Posterior vena cava (tissue), 2 donors: ENCODE measurements at regions not wholly inside any gene's neighbourhood (a gene's known extent, or its start where the extent isn't known, plus 50 kb on each side); places are given as distances from the start of the nearest gene placed in this dataset.

ENCODE experiments used
- DNase-seq: peaks from one replicate; pipeline ENCODE4 v3.0.0-alpha.2; 2020; ENCODE audit warnings: low spot score
- intact Hi-C, 2 donors: fragments of 100-400 bp; cut with DNase I; formaldehyde crosslinking; loops; one replicate each; pipeline versions ENCODE4 v1.14.1 to v1.14.2; 2022 to 2023
- donor health status: DM: yes; HTN: yes; CAD: no.
- donor health status: DM: yes; HTN: yes; CAD: no.

GRCh38 chr3:68336042-68336441 is 596.3 kb downstream of the TAFA4 start:
- no peak for DNase-seq
- intact Hi-C loops: no loop called here

- intact Hi-C loops: no loop called here
- DNase-seq: no peak
These were observed 597.9 kb downstream of the TAFA4 start for GRCh38 chr3:68334367-68334986.

- intact Hi-C loops: no loop called here
- DNase-seq: no peak
These were observed 604.3 kb downstream of the TAFA4 start for GRCh38 chr3:68328049-68328448.

- intact Hi-C loops: no loop called here
- no peak for DNase-seq
These were observed 616.4 kb downstream of the TAFA4 start for GRCh38 chr3:68315964-68316363.

DNA sequence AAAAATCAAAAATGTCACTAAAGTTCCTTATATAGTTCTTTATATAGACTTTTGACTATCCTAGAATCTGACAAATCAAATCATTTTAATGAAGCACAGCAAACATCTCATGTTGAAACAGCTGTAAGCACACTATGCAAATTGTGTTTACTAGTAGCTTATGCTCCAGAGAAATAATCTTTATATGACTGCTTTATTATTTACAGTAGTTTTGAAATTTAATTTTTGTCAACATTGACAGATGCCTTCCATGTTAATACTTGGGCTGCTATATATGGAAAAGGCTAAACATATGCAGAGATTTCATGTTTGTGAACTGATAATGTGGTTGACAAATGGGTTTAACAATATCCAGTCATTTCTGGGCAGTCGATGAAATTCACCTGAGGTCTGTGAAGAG is 616.8 kb downstream of the TAFA4 start:
- DNase-seq: no peak
- intact Hi-C loops: no loop called here

DNA sequence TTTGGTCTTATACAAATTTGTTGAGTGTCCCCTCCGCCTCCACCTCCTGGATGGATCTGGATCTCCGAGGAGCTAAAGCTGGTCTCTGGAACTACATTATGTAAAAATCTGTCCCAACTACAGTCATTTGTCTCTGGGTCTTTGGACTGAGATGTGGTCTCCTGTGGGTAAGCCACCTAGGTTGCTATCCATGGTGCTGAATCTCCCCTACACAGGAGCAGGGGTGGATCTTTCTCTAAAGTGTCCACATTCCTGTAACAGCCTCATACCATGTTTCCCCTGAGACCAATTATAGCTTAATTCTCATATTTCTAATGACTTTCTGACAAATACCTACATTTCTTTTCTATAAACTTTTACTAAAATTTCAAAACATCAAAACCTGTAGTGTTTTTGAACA is 625.8 kb downstream of the TAFA4 start:
- no peak for DNase-seq
- intact Hi-C loops: no loop called here

GRCh38 chr3:68295457-68295856 is 636.9 kb downstream of the TAFA4 start:
- intact Hi-C loops: no loop called here
- DNase-seq: no peak

DNA sequence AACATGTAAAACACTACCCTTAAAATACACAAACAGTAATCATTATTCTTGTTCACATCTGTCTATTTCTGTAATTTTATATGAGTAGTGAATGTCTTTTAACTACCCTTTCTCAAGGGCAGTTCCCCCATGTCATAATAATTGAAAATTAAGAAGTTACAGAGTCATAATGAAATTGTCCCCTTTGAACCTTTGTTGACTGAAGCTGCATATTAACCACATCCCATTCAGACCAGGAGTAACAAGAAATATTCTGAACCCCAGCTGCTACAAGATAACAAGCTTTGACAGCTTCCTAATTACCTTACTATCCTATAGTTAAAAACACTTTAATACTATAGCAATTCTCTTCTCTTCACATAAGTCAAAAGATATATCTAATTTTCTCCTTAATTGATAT is 635.9 kb upstream of the SUCLG2 start:
- intact Hi-C loops: no loop called here
- no peak for DNase-seq

- intact Hi-C loops: no loop called here
- DNase-seq: no peak
These were observed 633.7 kb upstream of the SUCLG2 start for GRCh38 chr3:68288085-68288484.

DNA sequence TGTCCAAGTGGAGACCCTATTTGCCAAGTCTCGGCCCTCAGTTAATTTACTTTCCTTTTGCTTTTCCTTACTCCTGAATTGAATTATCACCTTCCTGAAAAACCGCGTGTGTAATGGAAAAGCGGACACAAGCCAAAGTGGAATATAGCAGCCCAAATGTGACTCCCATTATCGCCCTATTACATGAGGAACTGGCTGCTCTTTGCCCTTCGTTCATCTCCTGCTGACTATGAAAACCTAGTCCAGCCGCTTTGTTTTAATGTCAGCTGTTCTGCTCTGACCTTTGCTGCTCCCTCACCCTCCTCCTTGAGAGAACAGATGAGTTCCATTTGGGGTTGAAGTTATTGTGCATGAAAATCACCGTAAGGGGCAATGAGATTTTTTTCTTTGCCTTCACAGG is 632.7 kb upstream of the SUCLG2 start:
- no peak for DNase-seq
- intact Hi-C loops: no loop called here

DNA sequence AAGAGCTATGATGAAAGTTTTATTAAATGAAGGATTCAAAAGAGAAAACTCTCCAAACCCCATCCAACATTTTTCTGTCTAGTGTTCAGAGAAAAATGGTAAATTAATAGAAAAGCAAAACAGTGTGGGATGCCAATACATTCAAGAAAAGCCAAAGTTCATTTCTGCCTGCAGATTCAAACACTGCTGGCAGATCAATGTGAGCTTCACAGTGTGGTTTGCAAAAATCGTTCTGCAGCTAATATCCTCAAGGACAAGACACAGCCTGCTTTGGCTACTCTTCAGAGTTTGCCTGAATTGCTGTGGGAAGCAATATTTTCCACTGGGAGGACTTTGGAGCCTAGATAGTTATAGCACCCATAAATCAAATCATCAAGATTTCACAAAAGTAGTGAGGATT is 619.9 kb upstream of the SUCLG2 start:
- intact Hi-C loops: no loop called here
- no peak for DNase-seq

DNA sequence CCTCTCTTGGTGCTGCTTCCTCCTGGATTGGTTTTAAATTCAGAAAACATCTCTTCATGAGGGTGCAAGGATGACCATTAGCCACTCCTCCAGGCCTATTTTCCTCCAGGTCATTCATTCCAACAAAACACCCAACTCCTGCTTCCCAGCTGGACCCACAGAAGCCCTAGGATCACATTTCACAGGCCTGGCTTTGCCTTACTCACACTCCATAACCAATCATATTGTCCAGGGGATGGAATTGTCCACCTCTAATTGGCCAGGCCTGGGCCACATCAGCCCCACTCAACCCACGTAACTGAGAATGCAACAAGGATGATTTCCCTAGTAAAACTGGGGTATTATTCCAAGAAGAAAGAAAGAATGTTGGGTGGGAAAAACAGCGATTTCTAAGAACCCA is 616.7 kb upstream of the SUCLG2 start:
- intact Hi-C loops: no loop called here
- no peak for DNase-seq

- intact Hi-C loops: no loop called here
- no peak for DNase-seq
These were observed 602.3 kb upstream of the SUCLG2 start for GRCh38 chr3:68256635-68257223.

- DNase-seq: no peak
- intact Hi-C loops: no loop called here
These were observed 594.9 kb upstream of the SUCLG2 start for GRCh38 chr3:68249265-68249664.

- intact Hi-C loops: no loop called here
- DNase-seq: no peak
These were observed 588.2 kb upstream of the SUCLG2 start for GRCh38 chr3:68242606-68243005.

DNA sequence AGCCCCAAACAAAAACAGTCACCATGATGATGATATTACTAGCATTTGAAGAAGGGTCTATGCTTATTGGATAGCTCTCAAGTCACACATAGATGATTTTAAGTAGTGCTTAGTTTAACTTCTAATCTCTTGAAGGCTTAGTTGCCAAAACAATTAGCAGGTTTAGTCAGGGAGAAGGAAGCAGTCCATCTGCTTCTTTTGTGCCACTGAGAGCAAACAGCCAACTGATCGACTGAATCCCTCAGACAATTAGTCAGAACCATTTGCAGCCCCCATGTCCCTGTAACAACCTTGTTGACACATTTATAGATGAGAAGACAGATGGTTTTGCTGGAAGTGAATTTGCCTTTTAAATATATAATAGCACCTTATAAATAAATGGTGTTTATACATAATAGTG is 585.1 kb upstream of the SUCLG2 start:
- DNase-seq: no peak
- intact Hi-C loops: no loop called here

- DNase-seq: no peak
- intact Hi-C loops: no loop called here
These were observed 579.8 kb upstream of the SUCLG2 start for GRCh38 chr3:68234076-68234780.

DNA sequence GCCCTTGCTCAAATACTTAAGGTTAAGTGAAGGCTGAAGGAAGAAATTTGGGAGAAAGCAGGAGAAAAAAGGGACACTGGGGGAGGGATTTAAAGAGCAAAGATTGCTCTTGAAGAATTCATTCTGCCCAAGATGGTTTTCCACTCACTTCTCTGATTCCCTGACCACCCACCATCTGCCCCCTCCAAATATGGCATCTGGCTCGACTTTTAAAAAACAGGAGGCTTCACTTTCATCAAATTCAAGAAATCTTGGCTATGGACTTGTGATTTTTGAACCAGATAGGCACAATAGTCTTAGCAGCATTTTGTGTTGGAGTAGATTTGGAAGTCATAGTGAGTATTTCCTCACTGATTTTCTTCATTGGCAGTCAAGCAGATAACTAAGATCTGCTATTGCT is 574.4 kb upstream of the SUCLG2 start:
- intact Hi-C loops: no loop called here
- no peak for DNase-seq

- no peak for DNase-seq
- intact Hi-C loops: no loop called here
These were observed 566.4 kb upstream of the SUCLG2 start for GRCh38 chr3:68220832-68221231.

GRCh38 chr3:68211637-68212036 is 557.2 kb upstream of the SUCLG2 start:
- DNase-seq: no peak
- intact Hi-C loops: no loop called here

GRCh38 chr3:68210635-68211034 is 556.2 kb upstream of the SUCLG2 start:
- intact Hi-C loops: no loop called here
- no peak for DNase-seq
